Spleen (tissue), 7 donors: ENCODE measurements at regions not wholly inside any gene's neighbourhood (a gene's known extent, or its start where the extent isn't known, plus 50 kb on each side); places are given as distances from the start of the nearest gene placed in this dataset.

Experiments
- CTCF ChIP-seq, 11 experiments: fragments of 200-600 bp in 7 of 11; fragments of 450-650 bp in 4 of 11; sonication (generic) in 4 of 11; IDR thresholded peaks in 8 of 11; conservative IDR thresholded peaks in 3 of 11; 1 replicate in 7 of 11; 2 replicates in 4 of 11; pipeline versions ENCODE4 v1.4.0 to v1.8.0; 2016 to 2021; ENCODE audit warnings: antibody characterized with exemption in 11 of 11, inconsistent platforms in 4 of 11, mild to moderate bottlenecking in 1 of 11
- POLR2A ChIP-seq, 3 donors: fragments of 450-650 bp; IDR thresholded peaks; one replicate each; pipeline ENCODE4 v1.5.1; 2017; ENCODE audit warnings: antibody characterized with exemption in 3 of 3, mild to moderate bottlenecking in 1 of 3
- POLR2AphosphoS5 ChIP-seq, 3 donors: sonication (generic); formaldehyde crosslinking; IDR thresholded peaks; one replicate each; pipeline ENCODE4 v1.5.1; 2017; ENCODE audit warnings: antibody characterized with exemption in 3 of 3
- donor health status: DM: no; HTN: no; CAD: no; lungs with moderate emphysema.
- donor health status: DM: no; HTN: no; CAD: no.
- donor health status: DM: no; HTN: no; CAD: no.

GRCh38 chr9:99366621-99367020 is 144.5 kb downstream of the SEC61B start:
- TF ChIP-seq CTCF (IDR thresholded peaks at IDR 0.05 in 8 of 11, conservative IDR thresholded peaks at IDR 0.05 in 3 of 11) (no peak), POLR2A (IDR thresholded peaks at IDR 0.05) (no peak), POLR2AphosphoS5 (IDR thresholded peaks at IDR 0.05) (no peak)
